Activated CD4-positive, alpha-beta T cell treated with anti-CD3 and anti-CD28 coated beads, Interleukin-2, amount 50 U/mL, for 24 hours (primary cell): ENCODE measurements at regions not wholly inside any gene's neighbourhood (a gene's known extent, or its start where the extent isn't known, plus 50 kb on each side); places are given as distances from the start of the nearest gene placed in this dataset.

ENCODE experiments used
- DNase-seq, 2 donors: peaks; one replicate each; pipeline ENCODE4 v3.0.0-alpha.2; 2020; ENCODE audit warnings: low read depth in 1 of 2, low spot score in 1 of 2

DNA sequence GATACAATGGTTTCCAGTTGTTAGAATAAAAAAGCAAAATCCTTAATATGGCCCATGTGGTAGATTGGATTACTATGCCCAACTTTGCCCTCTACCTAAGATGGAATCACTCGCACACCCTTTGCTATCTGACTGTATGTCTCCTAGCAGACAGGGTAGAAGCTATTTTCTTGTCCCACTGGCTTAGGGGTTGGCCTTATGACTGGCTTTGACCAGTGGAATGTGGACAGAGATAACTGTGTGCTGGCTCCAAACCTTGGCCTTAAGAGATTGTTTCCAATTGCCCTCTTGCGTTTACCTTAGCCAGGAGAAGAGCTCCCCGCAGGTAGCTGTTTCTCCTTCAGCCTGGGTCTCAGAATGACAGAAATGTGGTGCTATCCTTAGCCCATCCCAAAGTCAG is 355.9 kb downstream of the BCOR start:
- DNase-seq, result no peak

DNA sequence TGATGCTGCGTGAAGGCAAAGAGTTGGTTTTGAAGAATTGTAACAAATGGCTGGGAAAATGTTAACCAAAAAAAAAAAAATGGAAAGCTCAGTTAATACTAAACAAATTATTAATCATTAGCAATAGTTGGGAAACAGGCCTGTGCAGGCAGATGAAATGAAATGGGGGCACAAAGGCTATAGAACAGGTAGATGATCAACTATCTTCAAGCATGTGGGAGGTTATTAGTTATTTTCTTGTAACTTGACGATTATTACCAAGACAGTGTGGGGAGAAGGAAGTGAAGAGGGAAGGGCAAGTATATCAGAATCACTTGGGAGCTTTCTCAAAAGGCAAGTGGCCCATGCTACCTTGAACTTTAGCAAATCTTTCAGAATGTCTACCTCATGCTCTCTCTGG is 351.9 kb downstream of the BCOR start:
- DNase-seq, result no peak

DNA sequence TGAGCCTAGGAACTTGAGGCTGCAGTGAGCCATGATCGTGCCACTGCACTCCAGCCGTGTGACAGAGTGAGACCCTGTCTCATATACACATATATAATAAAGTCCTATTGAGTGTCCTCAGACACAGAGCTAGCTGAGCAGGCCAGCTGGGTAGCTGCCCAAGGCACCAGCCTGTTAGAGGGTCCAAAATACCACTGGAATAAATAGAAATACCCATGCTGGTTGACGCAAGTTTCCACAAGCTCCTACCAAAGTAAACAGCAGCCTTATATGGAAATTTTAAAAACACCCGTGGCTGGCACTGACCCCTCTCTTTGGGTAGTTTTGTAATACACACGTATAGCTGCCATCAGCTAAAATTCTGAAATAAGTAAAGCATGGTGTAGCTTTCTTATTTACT is 348.6 kb downstream of the BCOR start:
- DNase-seq, result no peak

DNA sequence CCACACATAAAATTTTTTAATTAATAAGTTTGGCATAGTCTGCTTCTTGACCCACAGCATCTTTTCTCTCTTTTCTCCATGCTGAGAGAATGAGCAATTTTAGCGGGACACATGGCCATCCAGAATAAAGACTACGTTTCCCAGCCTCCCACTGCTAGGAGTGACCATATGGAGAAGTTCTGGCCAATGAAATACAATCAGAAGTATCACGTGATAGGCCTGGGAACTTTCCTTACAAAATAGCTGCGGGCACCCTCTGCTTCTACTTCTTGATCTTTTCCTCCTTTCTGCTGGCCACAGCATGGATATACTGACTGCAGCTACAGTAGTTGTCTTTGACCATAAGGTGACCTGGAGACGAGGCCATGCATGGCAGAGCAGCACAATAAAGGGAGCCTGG is 348.0 kb downstream of the BCOR start:
- DNase-seq, result no peak

DNA sequence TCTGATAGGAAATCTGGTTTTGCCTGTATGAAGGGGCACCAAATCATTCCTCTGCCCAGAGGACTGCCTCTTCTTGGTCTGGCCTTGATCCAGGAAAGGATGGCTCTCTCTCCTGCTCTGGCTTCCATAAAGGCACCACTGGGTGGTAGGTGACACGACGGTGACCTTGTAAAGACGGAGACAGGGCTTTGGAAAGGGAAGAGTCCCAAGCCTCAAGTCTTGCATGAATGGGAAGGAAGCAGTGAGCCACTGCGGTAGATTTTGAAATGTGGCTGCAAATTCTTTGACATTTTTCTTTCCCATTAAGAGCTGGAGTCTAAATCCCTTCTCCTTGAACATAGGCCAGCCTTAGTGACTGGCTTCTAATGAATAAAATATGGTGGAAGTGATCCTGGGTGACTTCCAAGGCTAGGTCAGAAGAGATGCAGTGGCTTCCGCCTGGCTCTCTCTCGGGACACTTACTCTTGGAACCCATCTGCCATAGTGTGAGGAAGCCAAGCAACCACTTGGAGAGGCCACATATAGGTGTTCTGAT is 347.4 kb downstream of the BCOR start:
- DNase-seq, result no peak

DNA sequence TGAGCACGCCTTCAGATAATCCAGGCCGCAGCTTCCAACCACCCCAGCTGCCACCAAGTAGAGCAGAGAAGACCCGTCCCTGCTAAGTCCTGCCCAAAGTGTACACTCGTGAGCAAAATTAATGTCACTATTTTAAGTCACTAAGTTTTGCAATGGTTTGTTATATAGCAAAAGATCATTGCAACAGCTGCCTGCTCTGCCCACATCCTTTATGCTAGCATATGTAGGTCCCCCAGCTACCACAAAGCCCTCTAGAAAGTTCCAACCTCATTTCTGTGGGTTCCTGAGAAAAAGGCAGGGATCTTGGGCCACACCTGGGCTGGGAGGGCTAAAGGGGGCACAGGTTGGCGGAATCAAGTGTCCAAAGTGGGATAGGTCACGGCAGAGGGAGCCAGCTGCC is 346.9 kb downstream of the BCOR start:
- DNase-seq, result no peak

DNA sequence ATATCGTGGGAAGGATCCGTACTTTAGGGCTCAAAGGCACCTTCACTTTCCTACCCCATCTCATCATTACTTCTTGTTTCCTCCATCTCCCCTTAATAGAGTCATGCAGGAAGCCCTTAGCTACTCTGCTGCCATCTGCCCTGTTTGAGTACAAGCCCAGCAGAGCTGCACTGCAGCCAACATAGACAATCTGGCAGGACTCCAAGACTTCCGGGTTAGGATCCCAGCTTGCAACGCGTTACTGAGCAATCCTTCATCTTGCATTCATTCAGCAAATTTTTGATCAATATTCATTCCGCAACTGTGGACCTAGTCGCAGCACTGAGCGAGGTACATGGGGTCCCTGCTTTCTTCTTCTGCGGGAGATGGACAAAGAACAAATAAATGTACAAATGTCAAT is 344.9 kb downstream of the BCOR start:
- no peak for DNase-seq

DNA sequence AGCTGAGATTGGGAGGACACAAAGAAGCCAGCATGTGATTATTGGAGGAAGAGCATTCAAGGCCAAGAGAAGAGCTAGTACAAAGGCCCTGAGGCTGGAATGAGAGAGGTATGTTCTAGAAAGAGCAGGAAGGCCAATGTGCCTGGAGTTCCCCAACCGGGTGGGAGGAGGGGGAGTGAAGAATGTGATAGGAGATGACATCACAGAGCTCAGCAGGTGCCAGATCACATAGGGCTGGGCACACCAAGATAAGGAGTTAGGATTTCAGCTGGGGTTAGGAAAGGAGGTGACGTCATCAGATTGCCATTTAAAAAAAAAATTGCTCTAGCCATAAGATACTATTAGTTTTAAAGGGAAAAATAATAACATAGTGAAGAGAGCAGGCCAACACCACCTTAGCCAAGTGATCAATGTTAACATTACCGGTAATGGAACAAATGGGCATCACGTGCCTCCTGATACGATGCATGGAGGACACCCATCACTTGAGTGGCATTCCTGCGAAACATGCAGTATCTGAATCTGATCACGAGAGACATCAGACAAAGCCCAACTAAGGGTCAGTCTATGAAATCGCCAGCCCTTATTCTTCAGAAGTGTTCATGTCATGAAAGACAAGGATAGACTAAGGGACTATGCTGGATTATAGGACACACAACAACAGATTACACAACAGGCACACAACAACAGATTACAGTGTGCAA is 344.3 kb downstream of the BCOR start:
- no peak for DNase-seq

DNA sequence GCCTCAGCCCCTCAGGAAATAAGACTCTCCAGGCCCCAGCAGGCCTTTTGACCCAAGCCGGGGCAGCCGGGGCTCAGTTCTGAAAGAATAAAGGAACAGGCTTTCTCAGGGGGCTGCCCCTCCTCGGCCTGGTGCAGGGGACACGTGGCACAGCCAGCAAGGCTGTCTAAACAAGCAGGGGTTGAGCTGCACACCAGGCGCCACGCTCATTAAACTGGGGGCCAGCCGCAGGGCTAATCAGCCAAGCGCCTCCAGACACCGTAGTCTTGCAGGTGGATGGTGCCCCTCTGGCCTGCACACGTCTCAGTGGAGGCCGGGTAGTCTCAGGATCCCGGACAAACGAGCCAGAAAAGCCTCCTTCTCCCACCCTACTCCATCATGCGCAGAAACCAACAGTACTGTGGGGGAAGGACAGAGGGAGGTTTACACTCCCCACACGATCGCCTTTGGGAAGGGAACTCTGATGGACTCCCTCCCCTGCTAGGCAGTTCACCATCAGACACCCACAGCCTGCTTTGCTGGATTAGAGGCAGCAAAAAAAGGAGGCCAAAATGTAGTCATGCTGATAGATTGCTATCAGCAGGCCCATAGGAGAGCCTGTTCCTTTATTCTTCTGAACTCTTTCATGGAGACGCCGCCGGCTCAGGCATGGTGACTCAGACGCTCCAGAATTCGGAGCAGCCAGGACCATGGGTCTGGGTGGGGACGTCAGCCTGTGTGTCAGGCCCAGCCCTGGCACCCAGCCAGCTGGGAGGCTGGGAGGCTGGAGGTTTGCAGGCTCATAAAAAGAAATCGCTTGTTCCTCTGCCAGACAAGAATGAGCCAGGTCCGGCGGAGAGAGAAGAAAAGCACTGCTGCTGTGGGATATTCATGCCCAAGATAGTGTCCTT is 342.4 kb downstream of the BCOR start:
- DNase-seq, result no peak

DNA sequence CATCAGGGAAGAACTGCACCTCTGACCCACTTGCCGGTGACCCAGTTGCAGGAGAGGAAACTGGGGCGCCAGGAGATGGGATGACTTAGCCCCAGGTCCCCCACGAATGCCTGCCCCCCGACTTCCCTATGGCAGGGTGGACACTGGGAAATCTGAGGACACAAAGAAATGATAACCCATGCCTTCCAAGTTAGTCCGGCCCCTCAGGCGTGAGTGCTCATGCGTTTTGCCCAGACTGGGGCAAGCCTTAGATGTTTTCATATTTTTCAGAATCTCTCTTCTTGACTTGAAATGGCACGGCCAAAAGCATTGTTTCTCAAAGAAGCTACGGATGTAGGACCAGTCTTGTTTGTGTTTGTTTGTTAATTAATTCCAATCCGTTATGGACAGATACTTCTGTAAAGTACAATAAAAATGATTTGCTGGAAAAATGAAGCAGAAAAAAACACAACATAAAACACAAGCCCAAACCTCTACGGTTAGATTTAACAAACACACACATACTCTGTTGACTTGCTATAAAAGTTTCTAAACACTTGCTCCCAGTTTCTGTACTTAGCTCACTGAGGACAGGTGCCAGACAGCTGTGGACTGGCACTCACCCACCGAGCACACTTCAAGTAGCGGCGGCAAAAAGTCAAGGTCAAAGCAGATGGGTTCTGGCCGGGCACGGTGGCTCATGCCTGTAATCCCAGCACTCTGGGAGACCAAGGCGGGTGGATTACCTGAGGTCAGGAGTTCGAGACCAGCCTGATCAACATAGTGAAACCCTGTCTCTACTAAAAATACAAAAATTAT is 341.5 kb downstream of the BCOR start:
- no peak for DNase-seq

DNA sequence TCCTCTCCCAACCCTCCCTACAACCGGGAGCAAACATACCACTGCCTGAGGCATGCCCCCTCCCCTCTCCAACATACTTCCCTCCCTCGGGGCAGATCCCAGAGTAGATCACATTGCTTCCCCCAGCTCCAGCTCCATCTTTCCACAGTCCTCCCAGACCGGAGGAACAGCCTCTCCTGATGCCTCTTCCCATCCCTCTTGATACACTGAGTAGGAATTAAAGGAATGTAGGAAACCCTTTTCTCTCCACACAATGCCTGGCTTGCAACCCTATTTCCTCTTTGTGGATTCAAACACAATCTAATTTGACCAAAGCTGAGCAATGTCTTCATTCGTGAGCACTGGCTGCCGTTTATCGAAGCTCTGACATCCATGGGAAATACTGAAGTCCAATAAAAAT is 339.8 kb downstream of the BCOR start:
- no peak for DNase-seq

DNA sequence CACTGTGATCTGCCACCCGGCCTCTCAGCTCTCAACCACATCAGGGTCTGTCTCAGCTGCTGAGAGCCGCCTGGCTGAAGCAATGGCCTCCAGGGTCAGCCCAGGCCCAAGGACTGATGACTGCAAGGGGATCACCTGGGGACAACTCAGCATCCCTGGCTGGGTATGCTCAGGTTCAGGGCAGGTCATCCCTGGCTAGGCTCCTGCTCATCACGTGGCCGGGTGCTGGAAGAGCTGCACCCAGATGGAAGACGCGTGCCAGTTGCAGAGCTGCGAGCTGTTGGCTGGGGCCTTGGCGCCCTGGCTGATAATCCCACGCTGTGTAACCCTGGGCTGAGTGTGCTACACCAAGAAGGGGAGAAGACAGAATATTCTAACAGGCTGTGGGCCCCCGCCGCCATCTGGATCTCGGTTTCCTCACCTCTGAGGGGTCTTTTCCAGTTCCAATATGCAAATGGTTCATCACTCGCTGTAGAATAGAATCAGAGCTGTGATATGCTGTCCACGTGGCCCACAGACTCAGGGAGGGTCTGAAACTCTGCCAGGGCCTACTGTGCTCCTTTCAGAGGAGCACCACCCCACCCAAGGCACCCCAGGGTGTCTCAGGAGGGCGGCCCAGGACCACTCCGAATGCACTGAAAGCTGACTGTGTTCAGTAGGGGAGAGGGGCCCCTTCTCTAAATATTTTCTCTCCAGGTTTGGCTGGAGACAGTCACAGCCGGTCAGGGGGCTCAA is 338.8 kb downstream of the BCOR start:
- no peak for DNase-seq

DNA sequence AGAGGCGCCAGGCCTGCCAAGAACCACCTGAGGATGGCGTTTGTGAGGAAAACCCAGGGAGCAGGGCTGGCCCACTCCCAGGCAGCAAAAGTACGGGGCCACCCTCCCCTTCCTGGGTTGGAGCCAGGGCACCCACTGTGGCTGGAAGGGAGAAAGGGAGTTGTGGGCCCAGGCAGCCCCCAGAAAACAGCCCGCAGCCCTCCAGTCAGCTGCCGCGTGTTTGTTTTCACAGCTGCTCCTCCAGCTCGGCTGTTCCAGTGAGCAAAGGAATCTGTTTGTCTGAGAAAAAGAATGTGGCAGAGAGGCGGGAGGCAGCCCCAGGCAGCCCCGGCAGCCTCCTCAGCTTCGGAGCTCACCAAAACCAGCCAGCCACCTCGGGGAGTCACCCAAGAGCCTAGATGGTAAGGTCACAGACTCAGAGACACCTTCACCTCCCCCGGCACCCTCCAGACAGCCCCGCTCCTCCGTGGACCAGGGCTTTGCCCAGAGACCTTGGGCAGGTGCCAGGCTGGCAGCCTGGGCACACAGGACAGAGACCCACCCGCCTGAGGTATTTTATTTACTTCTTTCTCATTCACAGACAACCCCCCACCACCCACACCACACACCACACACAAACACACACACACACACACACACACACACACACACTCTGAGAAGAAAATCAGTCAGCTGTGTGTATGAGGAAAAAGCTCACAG is 338.1 kb downstream of the BCOR start:
- DNase-seq, result no peak

DNA sequence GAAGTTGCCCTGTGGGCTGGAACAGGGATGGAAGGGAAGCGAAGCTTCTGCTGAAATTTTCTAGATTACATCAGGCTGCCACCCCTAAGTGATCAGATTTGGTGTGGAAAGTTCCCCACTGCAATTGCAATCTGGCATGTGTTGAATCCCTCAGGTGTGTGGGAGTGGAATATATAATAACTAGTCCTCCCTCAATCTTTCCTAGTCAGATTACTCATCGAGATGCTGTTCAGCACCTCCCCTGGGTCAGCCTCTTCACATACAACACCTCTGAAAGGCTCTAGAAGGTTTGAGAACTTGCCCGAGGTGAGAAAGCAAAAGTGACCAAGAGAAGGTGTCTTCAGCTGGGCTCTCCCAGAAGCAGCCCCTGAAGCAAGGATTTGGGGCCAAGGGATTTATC is 336.8 kb downstream of the BCOR start:
- no peak for DNase-seq

DNA sequence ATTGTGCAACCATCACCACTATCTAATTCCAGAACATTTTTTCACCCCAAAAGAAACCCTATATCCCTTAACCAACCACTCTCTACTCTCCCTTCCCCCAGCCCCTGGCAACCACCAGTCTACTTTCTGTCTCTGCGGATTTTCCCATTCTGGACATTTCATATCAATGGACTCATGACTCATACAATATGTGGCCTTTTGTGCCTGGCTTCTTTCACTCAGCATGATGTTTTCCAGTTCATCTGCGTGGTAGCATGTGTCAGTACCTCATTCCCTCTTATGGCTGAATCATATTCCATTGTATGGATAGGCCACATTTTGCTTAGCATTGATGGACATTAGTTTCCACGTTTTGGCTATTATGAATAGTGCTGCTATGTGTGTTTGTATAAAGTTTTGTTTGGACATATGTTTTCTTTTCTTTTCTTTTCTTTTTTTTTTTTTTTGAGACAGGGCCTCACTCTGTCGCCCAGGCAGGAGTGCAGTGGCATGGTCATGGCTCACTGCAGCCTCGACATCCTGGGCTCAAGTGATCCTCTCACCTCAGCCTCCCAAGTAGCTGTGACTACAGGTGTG is 335.4 kb downstream of the BCOR start:
- no peak for DNase-seq

DNA sequence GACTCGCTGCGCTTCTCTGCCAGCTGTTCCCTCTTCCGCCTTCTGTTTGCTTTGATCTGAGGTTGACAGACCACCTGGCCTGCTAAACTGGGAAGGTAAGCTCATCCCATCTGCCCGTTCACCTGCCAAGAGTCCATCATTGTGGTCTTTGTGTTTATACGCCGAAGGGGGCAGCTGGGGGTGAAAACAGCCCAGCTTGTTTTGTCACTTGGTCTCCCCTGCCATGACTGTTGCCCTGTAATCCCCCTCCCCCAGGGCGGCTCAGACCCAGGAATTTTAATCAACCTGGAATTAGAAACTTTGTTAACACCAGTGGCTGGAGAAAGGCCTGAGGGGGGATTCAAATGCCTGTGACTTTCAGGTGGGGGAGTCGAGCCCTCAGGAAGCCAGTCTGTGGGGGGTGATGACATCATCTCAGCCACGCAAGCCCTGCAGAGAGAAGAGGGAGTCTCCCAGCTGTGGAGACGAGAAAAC is 333.3 kb downstream of the BCOR start:
- DNase-seq, result no peak

DNA sequence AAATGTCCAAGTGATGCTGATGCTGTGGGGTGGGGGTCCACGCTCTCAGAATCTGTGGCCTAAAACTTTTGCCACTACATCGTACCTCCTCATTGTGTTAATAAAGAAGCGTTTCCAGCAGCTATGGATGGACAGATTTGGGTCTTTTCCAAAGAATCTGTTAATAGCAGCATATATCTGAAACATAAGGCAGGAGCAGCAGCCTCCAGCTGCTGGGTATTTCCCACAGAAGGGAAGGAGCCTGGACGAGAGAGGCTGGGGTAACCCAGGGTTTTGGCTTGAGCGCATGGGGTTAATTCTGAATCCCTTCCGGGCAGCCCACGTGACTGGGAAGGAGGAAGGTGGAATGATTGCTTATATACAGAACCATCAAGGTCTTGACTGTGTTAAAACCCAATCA is 332.4 kb downstream of the BCOR start:
- DNase-seq, result no peak

DNA sequence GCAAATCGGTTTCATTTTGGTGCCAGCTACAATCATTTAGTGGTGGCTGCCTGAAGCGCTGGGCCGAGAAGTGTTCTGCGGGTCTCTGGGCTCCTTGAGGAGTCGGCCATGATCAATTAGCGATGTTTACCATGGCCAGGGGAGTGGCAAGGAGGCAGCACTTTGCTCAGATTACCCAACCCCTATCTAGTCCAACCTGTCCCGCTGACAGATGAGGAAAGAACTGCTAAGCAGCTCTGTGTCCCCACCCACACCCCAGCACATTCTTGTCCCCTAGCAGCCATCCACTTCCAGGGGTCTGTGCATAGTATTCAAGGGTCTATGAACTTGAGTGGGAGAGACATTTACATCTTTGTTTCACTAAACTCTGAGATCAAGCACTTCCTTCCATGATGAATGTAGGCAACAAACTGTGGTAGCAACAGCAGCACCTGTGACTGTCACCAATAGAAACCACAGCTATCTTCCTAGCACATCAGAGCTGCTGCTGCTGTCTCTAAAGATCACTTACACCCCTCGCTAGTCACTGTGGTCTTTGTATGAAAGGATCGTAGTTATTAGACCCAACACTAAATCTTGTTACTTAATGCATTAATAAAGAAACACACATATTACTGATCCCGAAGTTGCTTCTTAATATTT is 331.6 kb downstream of the BCOR start:
- DNase-seq, result no peak

DNA sequence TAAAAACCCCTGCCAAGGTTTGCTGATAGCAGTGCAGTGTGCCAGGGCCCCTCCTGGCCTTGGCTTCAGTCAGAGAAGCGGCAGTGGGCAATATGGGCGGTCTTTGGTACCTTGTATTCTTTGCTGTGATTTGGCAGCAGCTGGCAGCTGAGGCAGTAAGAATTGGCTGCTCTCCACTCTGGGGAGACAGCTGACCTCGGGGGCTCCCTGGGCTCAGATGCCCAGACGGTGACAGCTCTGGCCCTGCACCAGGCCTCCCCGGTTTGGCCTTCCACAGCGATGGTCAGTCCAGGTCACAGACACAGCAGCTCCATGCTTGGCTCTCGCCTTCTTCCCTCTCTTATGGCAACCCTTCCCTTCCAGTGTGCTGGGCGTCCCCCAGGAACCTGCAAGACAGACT is 330.9 kb downstream of the BCOR start:
- DNase-seq, result no peak
